Medulla oblongata (tissue), 1 donor: ENCODE measurements at regions not wholly inside any gene's neighbourhood (a gene's known extent, or its start where the extent isn't known, plus 50 kb on each side); places are given as distances from the start of the nearest gene placed in this dataset.

ENCODE experiments used
- DNase-seq: peaks from one replicate; pipeline ENCODE4 v3.0.0-alpha.2; 2015; ENCODE audit errors: extremely low spot score

DNA sequence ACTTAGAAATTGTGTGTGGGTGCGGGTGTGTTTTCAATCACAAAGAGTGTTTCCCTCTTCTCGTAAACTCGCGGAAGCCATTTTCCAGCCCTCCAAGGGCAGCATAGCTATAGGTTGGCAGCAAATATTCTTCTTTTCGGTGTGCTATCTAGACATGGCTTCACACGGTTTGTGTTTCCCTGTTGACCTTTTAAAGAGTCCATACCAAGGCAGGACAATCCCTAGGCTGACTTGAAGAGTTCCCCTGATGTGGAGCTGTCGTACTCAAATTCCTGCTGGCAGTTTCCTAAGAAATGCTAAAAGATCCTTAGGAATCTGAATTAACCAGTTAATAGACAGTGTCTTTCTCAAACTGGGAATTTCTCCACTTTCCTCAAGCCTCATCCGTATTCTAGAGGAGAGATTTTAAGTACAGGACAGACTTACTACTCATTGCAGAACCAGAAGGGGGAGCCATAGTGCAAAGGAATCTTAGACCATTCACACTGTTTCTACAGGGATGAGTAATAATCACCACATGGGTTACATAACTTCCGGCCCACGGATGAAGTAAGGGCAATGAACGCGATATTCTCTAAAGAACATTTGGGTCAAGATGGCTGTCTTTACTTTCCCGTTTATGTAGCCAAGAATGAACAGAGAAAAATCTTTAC is 288.6 kb upstream of the ELAC2 start:
- DNase-seq: peak; percentile 34

DNA sequence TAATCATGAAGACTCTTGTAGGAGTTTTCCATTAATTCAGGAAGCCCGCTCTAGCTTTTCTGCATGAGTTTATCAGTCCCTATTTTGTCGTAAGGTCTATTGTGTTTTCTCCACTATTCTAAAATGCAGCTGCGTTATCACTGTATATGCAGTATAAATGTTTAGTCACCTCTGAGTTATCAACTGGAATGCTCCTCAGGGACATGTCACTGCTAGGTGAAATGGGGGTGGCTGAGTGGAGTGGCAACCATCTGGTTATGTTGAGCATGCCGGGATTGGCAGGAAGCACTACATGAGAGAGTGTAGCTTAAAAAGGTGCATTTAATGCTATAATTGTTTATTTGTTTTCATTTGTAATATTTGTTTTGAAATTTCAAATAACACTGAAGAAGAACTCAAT is 285.2 kb upstream of the ELAC2 start:
- no peak for DNase-seq

DNA sequence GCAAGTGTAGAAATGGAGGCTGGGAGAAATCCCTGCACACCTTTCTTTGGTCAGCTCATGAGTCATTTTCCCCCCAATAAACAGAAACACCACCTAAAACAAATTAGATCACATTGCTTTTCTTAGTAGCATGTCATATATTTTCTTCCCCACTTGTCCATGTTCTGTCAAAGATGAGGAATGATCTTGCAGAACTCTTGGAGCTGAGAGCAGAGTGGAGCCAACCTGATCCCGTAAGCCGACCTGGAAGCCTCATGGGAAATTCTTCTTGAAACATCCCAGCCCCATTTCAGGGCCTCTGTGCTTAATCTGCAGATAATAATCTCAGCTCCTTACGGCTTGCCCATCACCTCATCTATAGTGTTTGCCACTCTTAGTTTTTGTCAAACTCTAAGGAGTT is 284.6 kb upstream of the ELAC2 start:
- no peak for DNase-seq

DNA sequence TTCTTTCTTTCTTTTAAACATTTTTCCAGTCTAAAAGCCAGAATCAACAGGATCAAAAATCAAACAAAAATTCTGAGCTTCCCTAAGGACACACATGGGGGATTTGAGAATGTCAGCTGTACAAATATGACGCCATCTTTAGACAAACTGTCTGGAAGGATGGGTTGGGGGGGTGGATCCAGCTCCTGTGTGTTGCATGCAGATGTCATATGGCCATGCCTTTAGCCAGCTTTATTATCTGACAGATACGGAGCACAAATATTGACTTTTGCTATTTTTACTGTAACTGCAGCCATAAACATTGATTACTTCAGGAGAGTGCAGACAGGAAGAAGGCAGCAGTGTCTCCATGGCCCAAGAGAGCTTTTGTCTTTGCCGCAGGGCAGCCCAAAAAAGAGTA is 279.4 kb upstream of the ELAC2 start:
- no peak for DNase-seq

DNA sequence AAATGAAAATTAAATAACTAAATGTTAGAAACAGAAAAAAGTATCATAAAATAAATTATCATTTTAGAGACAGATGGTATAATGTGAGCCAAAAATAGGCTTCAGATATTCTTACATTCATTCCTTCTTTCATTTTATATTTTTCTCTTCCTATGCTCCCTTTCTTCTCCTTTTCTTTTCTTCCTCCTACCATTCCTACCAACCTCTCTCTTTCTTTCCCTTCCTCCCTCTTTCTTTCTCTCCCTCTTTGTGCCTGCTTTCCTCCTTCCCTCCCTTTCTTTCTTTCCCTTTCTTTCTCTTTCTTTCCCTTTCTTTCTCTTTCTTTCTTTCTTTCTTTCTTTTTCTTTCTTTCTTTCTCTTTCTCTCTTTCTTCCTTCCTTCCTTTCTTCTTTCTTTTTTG is 275.6 kb upstream of the ELAC2 start:
- no peak for DNase-seq

DNA sequence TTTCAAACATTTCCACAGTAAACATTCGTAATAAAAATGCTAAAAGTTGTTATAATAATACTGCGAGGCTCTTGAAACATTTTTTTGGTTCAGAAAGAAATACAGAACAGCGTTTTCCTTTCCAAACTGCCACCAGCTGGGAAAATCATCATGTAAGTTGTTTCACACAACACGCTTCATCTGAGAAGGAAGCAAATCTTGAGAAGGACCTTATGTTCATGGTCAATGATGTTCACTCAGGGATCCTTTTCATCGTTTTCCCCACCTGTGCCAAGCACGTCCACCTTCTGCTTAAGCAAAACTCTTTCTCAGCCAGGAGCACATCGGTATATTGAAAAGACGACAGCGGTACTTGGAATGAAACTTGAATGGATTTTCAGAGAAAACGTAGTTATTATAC is 274.5 kb upstream of the ELAC2 start:
- DNase-seq: no peak

DNA sequence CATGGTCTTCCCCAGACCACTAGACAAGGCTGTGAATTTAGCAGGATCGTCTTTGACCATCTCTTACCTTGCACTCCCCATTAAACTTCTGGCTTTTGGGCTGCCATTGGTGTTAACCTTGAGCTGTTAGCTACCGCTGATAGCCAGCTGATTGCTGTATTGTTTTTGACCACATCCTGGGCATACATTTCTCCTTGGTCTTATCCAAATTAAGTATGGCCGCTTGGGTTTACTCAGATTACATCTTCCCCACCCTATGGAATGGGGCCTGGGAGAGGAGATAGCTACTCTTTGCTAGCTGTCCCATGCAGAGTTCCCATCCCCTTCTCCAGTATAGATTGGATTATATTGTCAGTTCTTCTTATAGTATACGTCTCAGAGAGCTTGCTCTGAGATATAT is 270.4 kb upstream of the ELAC2 start:
- DNase-seq: no peak

DNA sequence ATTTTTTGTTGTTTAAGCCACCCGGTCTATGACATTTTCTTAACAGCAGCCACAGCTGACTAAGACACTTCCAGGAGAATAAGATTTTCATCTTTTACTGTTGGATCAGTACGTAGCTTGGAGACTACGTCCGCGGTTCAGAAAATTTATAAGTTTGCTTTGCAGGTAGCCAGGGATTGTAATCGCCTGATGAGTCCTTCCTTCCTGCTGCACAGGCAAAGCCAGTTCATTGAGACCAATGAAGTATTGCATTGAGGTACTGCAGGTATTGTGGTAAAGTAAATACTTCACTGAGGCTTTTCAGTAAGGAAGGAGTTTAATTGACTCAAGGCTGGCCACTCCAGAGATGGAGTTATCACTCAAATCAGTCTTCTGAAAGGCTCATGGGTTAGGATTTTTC is 269.4 kb upstream of the ELAC2 start:
- DNase-seq: no peak

DNA sequence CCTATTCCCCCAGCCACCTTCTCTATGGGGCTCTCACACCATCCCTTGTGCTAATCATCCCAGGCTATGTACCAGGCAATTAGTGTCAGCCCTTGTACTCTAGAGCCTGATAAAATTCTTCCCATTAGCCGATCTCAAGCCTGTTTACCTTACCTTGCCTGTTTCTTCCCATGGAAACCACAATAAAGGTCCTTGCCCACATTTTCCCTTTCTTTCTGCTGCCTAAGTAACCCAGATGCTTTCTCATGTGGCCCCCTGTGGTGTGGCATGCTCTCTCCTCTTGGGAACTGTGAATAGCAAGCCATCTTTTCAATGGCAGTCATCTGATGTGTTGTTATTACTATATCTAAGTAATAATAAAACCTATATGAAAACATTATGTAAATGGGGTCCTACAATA is 265.8 kb upstream of the ELAC2 start:
- no peak for DNase-seq

DNA sequence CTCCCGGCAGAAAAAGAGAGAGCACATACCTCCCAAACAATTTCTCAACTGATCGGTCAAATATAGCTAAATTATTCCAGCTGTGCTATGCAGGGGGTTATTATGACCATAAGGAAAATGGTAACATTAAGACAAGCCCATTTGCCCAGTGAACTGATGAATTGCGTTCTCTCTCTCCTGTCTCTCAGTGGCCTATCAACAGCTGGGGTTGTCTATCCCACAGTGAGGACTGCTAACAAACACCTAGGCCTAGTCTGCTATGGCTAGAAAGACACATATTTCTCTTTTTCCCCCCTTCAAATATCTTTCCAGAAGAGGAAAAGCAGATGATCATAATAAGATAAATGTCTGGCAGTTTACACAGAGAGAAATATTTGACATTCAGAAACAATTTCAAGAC is 263.8 kb upstream of the ELAC2 start:
- DNase-seq: no peak

DNA sequence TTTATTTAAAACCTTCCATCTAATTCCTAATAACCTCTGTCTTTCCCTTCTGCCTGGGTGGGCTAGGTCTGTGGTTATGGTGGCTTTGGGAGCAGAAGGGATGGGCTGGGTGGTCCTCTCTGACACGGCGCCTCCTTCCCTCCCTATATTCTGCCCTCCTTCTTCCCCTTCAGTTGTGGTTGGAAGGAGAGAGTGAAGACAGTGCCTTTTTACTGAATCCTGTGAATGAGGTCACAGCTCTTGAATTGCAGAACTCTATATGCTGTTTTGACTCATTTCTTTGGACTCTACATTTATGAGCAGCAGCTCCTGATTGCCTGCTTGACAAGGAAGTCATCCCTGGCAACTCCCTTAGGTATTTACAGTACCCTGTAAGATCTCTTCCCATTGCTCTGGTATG is 256.0 kb upstream of the ELAC2 start:
- DNase-seq: no peak

DNA sequence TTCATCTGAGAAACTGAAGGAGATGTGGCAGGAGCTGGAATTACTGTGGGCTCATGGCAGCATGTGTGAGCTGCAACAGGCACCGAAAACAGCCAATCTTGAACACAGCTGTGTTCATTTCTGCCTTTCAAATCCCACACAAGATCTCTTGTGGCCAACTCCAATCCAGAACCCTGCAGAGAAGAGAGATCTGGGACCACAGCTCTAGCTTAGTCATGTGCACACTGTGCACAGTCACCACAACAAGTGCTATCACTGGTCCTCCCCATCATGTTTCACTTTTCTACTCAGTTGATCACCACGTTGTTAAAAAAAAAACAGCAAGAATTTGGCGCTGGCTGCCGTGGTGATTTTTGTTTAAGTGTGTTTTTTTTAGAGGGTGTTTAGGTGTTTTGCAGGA is 254.5 kb upstream of the ELAC2 start:
- no peak for DNase-seq

DNA sequence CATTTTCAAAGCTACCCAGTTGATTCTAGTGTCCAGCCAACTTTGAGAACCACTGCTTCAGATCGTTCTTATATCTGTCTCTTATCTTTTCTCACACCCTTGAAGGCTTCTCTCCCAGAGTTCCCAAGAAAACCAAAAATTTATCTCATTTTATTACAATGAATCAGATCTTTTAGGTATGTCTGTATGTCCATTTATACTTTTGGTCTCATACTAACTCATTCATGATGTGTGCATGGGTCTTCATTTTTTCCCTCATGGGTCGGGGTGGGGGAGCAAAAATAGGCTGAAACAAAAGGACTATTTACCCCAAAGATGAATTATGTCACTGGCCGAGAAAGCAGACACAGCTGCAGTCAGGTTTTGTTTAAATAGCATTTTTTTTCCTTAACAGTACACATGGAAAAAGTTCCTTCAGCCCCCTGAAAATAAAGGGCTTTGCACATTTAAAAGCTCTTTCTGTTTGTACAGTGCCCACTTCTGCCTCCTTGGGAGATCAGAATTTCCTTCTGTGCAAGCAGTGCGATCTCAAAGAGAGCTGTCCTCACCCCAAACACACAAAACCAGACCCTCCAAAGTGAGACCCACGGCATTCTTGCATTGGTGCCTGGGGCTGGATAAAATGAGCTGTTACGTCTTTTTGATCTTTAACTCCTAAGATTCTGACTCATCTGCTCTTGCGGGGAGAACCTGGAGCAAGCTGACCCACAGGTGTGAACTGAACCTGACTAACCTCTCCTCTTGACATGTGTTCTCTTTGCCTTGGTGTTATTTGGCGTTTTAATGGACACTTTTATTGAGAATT is 251.2 kb upstream of the ELAC2 start:
- no peak for DNase-seq

DNA sequence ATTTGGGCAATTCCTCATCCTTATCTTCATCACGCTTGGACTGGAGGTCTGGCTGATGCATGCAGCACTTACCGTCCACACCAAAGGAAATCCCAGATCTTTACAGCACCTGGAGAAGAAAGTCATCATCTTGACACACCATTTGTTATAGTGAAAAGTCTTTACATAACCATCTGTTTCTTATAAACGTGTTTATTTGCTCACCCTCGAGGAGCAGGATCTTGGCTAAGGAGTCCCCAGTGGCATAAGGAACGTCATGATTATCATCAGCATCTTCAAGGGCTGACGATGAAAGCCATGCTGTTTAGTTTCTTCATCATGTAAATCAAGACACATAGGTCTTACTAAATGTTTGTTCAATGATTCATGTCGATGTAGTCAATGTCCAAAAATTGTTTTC is 248.8 kb upstream of the ELAC2 start:
- no peak for DNase-seq

DNA sequence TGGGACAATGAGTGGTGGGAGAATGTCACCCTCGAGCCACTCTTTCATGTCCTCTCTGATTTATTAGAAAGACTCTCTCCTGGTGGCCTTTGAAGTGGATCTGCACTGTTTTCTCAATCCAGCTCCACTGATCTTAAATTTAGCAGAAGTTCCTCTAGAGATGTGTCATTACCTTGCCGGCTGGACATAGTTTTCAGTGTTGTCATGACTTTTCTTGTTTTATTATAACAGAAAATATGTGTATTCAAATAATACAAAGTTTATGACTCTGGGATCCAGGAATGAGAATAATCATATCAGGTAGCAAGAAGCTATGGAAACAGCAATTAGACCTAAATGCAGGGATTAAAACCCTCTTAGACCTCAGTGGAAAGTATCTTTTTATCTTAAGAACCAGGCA is 247.5 kb upstream of the ELAC2 start:
- no peak for DNase-seq

DNA sequence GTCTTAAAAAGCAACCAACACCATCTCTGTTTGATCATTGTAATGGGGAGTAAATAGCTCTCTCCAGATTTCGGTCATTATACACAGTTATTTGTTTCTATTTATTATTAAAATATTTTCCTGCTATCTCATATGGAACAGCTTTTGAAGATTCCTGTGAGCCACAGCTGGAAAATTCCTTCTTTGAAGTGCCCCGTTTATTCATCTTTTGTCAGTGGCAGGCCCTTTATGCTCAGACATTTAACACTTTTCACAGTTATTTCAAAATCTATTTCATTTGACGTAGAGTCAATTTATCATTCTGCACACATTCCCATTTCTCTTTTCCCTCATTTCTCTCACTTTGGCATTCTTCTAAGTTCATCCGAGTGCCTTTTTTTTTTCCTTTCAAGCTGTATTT is 245.9 kb upstream of the ELAC2 start:
- no peak for DNase-seq

DNA sequence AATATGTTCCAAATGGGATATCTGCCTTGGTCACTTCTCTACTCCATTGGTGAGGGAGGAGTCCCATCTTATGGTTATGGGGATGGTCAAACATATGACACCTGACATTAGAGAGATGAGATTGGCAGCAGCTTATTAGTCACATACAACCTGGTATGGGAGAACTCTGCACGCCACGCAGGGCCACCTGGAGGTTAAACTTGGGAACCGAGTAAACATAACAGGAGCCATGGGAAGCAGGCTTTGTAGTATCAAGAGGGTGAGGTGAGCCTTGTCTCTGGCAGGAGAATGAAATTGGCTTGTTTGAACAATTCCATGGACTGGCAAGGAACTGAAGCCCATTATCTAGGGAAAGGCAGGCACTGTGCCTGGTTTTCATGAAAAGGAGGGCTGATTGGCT is 238.7 kb upstream of the ELAC2 start:
- no peak for DNase-seq

DNA sequence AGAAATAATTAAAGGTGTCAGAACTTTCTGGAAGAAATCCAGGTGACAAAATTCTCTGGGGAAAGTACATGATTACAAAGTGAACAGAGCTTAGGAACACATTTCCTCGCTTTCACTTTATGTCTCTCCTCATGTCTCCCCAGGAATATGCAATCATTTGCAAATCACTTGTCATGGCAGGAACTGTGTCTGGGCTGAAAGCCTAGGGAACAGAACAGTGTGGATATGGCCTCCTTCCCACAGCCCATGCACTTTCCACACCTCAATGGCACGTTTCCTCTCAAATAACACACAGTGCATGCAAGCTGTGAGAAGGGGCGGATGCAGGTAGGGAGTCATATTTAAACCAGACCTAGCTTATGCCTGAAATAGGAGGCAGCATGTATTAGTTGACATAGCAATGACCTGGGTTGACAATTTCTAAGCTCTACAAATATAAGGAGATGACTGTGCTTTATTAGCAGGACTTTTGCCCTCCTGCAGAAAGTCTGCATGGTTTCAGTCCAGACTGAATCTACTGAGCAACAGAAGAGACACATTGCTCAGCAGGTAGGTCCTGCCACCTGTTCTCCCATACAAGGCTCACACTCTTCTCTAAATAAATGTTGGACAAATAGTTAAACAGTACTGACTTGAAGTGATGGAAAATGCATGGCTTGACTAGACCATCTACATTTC is 236.0 kb upstream of the ELAC2 start:
- DNase-seq: no peak

DNA sequence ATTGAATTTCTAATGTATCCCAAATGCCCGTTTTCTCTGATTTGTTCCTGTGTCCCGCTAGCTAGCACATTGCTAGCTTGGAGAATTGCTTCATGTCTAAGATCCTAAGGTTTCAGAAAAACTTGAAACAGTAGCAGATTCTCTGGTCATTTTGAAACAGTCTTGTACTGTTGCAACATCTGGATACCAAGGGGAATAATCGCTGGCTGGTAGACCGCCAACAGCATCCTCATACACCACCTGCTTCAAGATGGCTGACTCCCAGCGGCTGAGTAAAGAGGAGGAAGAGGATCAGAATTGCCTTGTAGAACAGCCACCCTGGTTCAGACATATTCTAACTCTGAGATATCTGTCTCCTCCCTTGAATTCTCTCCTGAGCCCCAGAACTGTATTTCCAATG is 226.7 kb upstream of the ELAC2 start:
- DNase-seq: no peak

DNA sequence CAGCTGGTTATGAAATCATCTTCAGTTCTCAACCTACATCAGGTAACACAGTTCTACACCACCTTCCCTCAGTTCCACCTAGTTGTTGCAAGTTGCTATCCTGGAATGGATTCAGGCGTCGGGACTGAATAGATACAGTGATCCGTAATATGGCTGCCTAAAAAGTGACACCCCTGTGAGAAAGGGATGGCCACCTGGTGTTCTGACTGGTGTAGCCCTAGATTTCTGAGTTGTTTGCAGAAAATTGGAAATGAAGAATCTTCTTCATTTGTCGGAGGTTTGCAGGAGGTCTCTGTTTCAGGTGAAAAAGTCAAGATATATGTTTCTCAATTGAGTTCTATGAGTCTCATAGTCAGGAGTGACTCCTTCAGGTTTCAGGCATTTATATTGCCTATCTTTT is 225.8 kb upstream of the ELAC2 start:
- no peak for DNase-seq

DNA sequence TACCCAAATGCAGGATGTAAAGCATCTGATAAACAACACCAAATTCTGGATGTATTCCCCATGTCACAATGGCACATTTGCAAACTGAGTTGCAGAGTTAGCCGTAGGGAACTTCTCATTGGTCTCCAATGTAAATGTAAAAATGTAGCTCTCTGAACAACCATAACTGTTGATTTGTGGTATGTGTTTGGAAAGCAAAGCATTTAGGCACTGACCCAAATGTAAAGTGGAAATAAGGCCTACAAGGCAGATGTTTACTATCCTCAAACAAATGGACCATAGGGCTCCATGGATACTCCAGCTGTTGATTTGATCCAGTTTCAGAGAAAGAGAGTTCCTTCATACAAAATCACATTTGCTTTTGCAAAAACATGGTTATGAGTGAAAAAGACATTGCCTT is 223.0 kb upstream of the ELAC2 start:
- no peak for DNase-seq

DNA sequence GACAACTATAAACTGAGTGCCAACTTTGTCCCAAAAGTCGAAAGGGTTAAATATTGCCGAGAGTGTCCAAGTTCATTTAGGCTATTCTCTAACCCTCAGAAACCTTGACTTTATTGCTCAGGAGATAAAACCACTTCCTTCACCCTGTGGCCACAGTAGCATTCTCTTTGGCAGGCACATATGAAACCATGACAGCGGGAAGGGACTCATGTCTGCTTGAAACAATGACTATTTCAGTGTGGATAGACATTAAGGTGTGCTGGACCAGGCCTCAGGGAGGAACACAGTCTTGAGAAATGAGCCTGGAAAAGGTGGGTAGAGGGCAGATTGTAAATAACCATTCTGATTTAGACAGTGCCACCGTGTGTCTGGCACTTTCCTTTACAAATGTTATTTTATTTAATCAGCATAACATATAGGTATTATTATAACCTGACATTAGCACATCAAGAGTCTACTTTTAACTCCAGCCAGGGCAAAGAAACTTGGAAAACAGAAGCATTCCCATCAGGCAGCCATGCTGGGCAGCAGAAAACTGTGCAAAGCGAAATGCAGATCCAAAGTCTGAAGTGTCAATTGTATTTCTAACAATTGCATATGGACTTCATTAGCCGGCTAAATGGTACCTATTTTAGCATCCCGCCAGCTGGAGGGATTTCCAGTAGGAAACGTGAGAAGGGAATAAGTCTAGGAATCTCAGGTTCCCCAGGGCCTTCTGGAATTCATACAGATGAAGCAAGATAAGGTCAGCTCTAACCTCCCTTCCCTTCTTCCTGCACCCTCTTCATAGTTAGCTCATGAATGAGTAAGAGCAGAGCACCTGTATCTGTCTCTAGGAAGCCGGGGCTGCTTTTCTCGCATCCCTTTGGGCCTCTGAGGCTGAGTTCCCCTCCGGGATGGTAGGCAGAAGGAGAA is 212.8 kb upstream of the ELAC2 start:
- DNase-seq: no peak
